K562 (cell line): ENCODE measurements at regions not wholly inside any gene's neighbourhood (a gene's known extent, or its start where the extent isn't known, plus 50 kb on each side); places are given as distances from the start of the nearest gene placed in this dataset.

Experiments
- ATAC-seq: fragments of 200-7000 bp; cut with Tn5 transposase; 3 replicates; pipeline ENCODE4 v1.9.1; 2020; ENCODE audit warnings: moderate library complexity
- BruUV-seq: library from RNA; stranded (reverse); fragments of 400-500 nt; replicated peaks from 2 replicates; lab custom pipeline; 2021; lab: Mats Ljungman, UMichigan
- CTCF ChIA-PET: fragments of 300-600 bp; formaldehyde crosslinking; extraction: SDS; loops from one replicate; lab custom pipeline; 2021; ENCODE audit warnings: low intra/inter-chr PET ratio; lab: Yijun Ruan, JAX
- POLR2A ChIA-PET: fragments of 300-600, 350-650 bp; sonication (Branson Sonifier 250); formaldehyde crosslinking; extraction: SDS; loops from one replicate; lab custom pipeline; 2021; ENCODE audit warnings: antibody characterized with exemption, inconsistent platforms; lab: Yijun Ruan, JAX
- DNase-seq, 4 experiments: peaks; one replicate each; pipeline versions ENCODE4 v3.0.0 to v3.0.0-alpha.2; 2011 to 2018; ENCODE audit warnings: low spot score in 3 of 4, mixed read lengths in 3 of 4; ENCODE audit errors: extremely low read depth in 1 of 4
- FAIRE-seq: peaks from 2 replicates; lab custom pipeline; 2011; peaks lifted over from hg19 to GRCh38; lab: Jason Lieb, UNC
- H2AFZ ChIP-seq: 2 replicates; pipeline ENCODE4 v1.6.0; 2011; ENCODE audit warnings: low read depth, low read length, control low read depth, inconsistent platforms
- H3K27ac ChIP-seq: fragments of 200-600 bp; 3 replicates; pipeline ENCODE4 v1.8.0; 2011; ENCODE audit warnings: low read depth, mild to moderate bottlenecking, control low read depth, inconsistent platforms, low read length, moderate library complexity, mixed read lengths; ENCODE audit errors: extremely low read depth
- H3K27me3 ChIP-seq, 2 experiments: fragments of 300-600 bp in 1 of 2; 2 replicates in 1 of 2; 3 replicates in 1 of 2; pipeline versions ENCODE4 v1.6.0 to v1.8.0; 2011; ENCODE audit warnings: inconsistent platforms in 2 of 2, low read length in 2 of 2, mild to moderate bottlenecking in 1 of 2, mixed read lengths in 1 of 2, moderate library complexity in 1 of 2; ENCODE audit not compliant: control insufficient read depth in 2 of 2, insufficient read depth in 2 of 2
- H3K36me3 ChIP-seq: fragments of 300-600 bp; 3 replicates; pipeline ENCODE4 v1.8.0; 2011; ENCODE audit warnings: mild to moderate bottlenecking, low read length, inconsistent platforms; ENCODE audit not compliant: control insufficient read depth, insufficient read depth
- H3K4me1 ChIP-seq, 2 experiments: fragments of 200-600 bp in 1 of 2; replicated peaks in 1 of 2; 2 replicates in 1 of 2; 3 replicates in 1 of 2; pipeline versions ENCODE4 v1.5.1 to v1.8.0; 2011; ENCODE audit warnings: inconsistent platforms in 2 of 2, low read length in 2 of 2, mild to moderate bottlenecking in 1 of 2, mixed read lengths in 1 of 2, moderate library complexity in 1 of 2; ENCODE audit not compliant: control insufficient read depth in 2 of 2, insufficient read depth in 2 of 2
- H3K4me2 ChIP-seq: 2 replicates; pipeline ENCODE4 v1.6.1; 2011; ENCODE audit warnings: low read length, control low read depth, inconsistent platforms, mixed read lengths; ENCODE audit not compliant: insufficient read depth
- H3K4me3 ChIP-seq: fragments of 200-600 bp; sonication (generic), shearing (Covaris generic); 2 replicates; pipeline ENCODE4 v1.5.1; 2016; ENCODE audit warnings: control low read depth, inconsistent platforms
- H3K79me2 ChIP-seq: fragments of 200-600 bp; 3 replicates; pipeline ENCODE4 v1.8.0; 2011; ENCODE audit warnings: low read length, inconsistent platforms; ENCODE audit not compliant: control insufficient read depth, insufficient read depth
- H3K9ac ChIP-seq, 2 experiments: 2 replicates each; pipeline versions ENCODE4 v1.6.0 to v1.6.1; 2011; ENCODE audit warnings: low read depth in 2 of 2, low read length in 2 of 2, control low read depth in 1 of 2, inconsistent platforms in 1 of 2, mild to moderate bottlenecking in 1 of 2, mixed read lengths in 1 of 2; ENCODE audit not compliant: insufficient read depth in 1 of 2
- H3K9me1 ChIP-seq: one replicate; pipeline ENCODE4 v1.6.0; 2011; ENCODE audit warnings: inconsistent platforms, mild to moderate bottlenecking, low read length, moderate library complexity; ENCODE audit not compliant: control insufficient read depth, insufficient read depth
- H3K9me3 ChIP-seq: replicated peaks from 2 replicates; pipeline ENCODE4 v1.5.1; 2011; ENCODE audit warnings: low read depth, low read length, inconsistent platforms; ENCODE audit not compliant: control insufficient read depth, insufficient read depth
- H4K20me1 ChIP-seq: replicated peaks from 2 replicates; pipeline ENCODE4 v1.6.1; 2011; ENCODE audit warnings: low read length, inconsistent platforms, mixed read lengths; ENCODE audit not compliant: control insufficient read depth, insufficient read depth
- ADNP ChIP-seq: fragments of 200-800 bp; sonication (Bioruptor generic); IDR thresholded peaks from 2 replicates; pipeline ENCODE4 v1.6.1; 2016; ENCODE audit warnings: missing genetic modification characterization, missing compliant biosample characterization
- CBX5 ChIP-seq: IDR thresholded peaks from 2 replicates; pipeline ENCODE4 v1.6.1; 2014; ENCODE audit warnings: low read depth, borderline replicate concordance
- ETV5 ChIP-seq: sonication (generic); formaldehyde crosslinking; IDR thresholded peaks from 2 replicates; pipeline ENCODE4 v1.4.0; 2020; ENCODE audit warnings: low read depth, mild to moderate bottlenecking, missing genetic modification reagents
- GATAD2A ChIP-seq: fragments of 450-650 bp; IDR thresholded peaks from 2 replicates; pipeline ENCODE4 v1.6.1; 2017
- GTF2B ChIP-seq: IDR thresholded peaks from 2 replicates; pipeline ENCODE4 v1.6.1; 2011; ENCODE audit not compliant: insufficient read length; ENCODE audit errors: extremely low read depth
- MAFK ChIP-seq: IDR thresholded peaks from 2 replicates; pipeline ENCODE4 v1.6.1; 2011; ENCODE audit warnings: low read length, improper control_type of control experiment
- MCM2 ChIP-seq: fragments of 450-650 bp; IDR thresholded peaks from 2 replicates; pipeline ENCODE4 v1.6.1; 2017; ENCODE audit warnings: low read depth, mild to moderate bottlenecking
- NEUROD1 ChIP-seq: fragments of 150-350 bp; IDR thresholded peaks from 2 replicates; pipeline ENCODE4 v1.6.1; 2014; ENCODE audit warnings: borderline replicate concordance, low read length, low read depth; ENCODE audit not compliant: partially characterized antibody
- PREB ChIP-seq: sonication (generic); formaldehyde crosslinking; IDR thresholded peaks from 2 replicates; pipeline ENCODE4 v1.8.1; 2023; ENCODE audit warnings: mild to moderate bottlenecking, missing genetic modification reagents
- PURB ChIP-seq: sonication (generic); formaldehyde crosslinking; IDR thresholded peaks from 2 replicates; pipeline ENCODE4 v1.9.0; 2021; ENCODE audit warnings: low read depth, mild to moderate bottlenecking, missing genetic modification reagents
- SAP30 ChIP-seq: fragments of 200-600 bp; sonication (generic); IDR thresholded peaks from 2 replicates; pipeline ENCODE4 v1.6.1; 2012; ENCODE audit warnings: borderline replicate concordance, low read depth, mild to moderate bottlenecking, moderate library complexity, low read length, control low read depth, inconsistent platforms; ENCODE audit not compliant: insufficient read depth, poor library complexity, severe bottlenecking
- TBP ChIP-seq: optimal IDR thresholded peaks from 2 replicates; pipeline ENCODE3; 2011; ENCODE audit warnings: low read depth, low read length, improper control_type of control experiment
- THRAP3 ChIP-seq: fragments of 450-650 bp; IDR thresholded peaks from 2 replicates; pipeline ENCODE4 v1.6.1; 2016; ENCODE audit warnings: mild to moderate bottlenecking, inconsistent platforms, borderline replicate concordance
- ZBTB43 ChIP-seq: sonication (generic); formaldehyde crosslinking; IDR thresholded peaks from 2 replicates; pipeline ENCODE4 v1.8.0; 2023; ENCODE audit warnings: mild to moderate bottlenecking, missing genetic modification reagents
- ZNF197 ChIP-seq: fragments of 200-800 bp; sonication (Bioruptor generic); IDR thresholded peaks from 2 replicates; pipeline ENCODE4 v1.6.1; 2016; ENCODE audit warnings: low read depth, missing genetic modification characterization, missing compliant biosample characterization
- ZNF232 ChIP-seq: sonication (generic); formaldehyde crosslinking; IDR thresholded peaks from 2 replicates; pipeline ENCODE4 v1.8.0; 2022; ENCODE audit warnings: mild to moderate bottlenecking, missing genetic modification reagents
- whole genome bisulfite sequencing: fragments of 100-300 bp; shearing (Covaris generic); methylation state at CpG from one replicate; pipeline ENCODE4 v1.1.6; 2016; ENCODE audit warnings: low coverage, mixed read lengths; ENCODE audit not compliant: insufficient coverage; ENCODE audit errors: missing lambda C conversion rate; 5-methylcytosine and 5-hydroxymethylcytosine counted together
- in situ Hi-C: fragments of 300-500 bp; cut with MboI; formaldehyde crosslinking; loops from 4 replicates; pipeline ENCODE4 v1.15.0; 2018; ENCODE audit warnings: inconsistent platforms, mixed read lengths
- intact Hi-C: fragments of 100-400 bp; cut with micrococcal nuclease; formaldehyde crosslinking; loops from 2 replicates; pipeline ENCODE4 v1.14.2; 2022
- TF ChIP-seq, protein P1 (sequence below): fragments of 450-650 bp; IDR thresholded peaks from 2 replicates; pipeline ENCODE4 v1.6.1; 2016; ENCODE audit warnings: mild to moderate bottlenecking

DNA sequence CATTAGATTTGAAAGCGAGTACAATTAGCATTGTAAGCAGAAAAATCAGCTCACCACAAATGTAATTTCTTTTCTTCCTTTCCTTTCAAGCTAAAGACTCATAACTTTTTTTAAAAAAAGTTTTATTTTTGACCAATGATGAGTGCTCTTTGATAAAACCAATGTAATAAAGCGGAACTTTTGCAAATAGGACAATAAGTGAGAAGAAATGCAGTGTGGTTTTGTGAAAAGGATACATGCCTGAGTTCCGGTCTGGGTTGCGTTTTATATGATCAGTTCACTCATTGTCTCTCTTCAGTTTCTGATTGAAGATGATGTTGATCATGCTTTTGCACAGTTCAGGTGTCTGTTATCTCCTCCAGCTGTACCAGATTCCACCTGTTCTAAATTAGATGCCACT is 274.4 kb downstream of the KLF12 start:
- H3K9ac ChIP-seq, result no peak overlapping the region
- H4K20me1 ChIP-seq, result no peaks in the 10 kb centered on the region
- H3K4me3 ChIP-seq, result no peak overlapping the region
- no peak overlapping the region for H2AFZ ChIP-seq
- H3K4me2 ChIP-seq, result no peak overlapping the region
- in situ Hi-C loops (no loop called here), intact Hi-C loops (no loop called here)
- ChIA-PET POLR2A (no interaction called here), CTCF (no interaction called here)
- no peak for TF ChIP-seq ZNF197 (CRISPR knock-in tag)
- no peak for TF ChIP-seq CBX5
- TF ChIP-seq PREB (CRISPR knock-in tag), result no peak
- no peak for TF ChIP-seq GTF2B
- no peak for TF ChIP-seq PURB (CRISPR knock-in tag)
- TF ChIP-seq ETV5, result no peak
- TF ChIP-seq SAP30, result no peak
- no peak for TF ChIP-seq ZNF232
- no peak for TF ChIP-seq GATAD2A
- TF ChIP-seq, protein P1, sequence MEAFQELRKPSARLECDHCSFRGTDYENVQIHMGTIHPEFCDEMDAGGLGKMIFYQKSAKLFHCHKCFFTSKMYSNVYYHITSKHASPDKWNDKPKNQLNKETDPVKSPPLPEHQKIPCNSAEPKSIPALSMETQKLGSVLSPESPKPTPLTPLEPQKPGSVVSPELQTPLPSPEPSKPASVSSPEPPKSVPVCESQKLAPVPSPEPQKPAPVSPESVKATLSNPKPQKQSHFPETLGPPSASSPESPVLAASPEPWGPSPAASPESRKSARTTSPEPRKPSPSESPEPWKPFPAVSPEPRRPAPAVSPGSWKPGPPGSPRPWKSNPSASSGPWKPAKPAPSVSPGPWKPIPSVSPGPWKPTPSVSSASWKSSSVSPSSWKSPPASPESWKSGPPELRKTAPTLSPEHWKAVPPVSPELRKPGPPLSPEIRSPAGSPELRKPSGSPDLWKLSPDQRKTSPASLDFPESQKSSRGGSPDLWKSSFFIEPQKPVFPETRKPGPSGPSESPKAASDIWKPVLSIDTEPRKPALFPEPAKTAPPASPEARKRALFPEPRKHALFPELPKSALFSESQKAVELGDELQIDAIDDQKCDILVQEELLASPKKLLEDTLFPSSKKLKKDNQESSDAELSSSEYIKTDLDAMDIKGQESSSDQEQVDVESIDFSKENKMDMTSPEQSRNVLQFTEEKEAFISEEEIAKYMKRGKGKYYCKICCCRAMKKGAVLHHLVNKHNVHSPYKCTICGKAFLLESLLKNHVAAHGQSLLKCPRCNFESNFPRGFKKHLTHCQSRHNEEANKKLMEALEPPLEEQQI, result no peak
- TF ChIP-seq NEUROD1, result no peak
- no peak for TF ChIP-seq TBP
- no peak for TF ChIP-seq MAFK
- TF ChIP-seq MCM2, result no peak
- no peak for TF ChIP-seq ADNP (tag)
- TF ChIP-seq ZBTB43 (CRISPR knock-in tag), result no peak
- TF ChIP-seq THRAP3, result no peak
- no peaks in the 10 kb centered on the region for H3K9me1 ChIP-seq
- no peaks in the 10 kb centered on the region for H3K79me2 ChIP-seq
- DNase-seq (no peak), FAIRE-seq (no peak), ATAC-seq (no peak)
- 0% methylated on average over 4 of the region's 4 CpGs for WGBS
- H3K9me3 ChIP-seq, result no peaks in the 10 kb centered on the region
- no peaks in the 10 kb centered on the region for H3K36me3 ChIP-seq
- H3K4me1 ChIP-seq, result no peaks in the 10 kb centered on the region
- no TSS peak for BruUV-seq
- H3K27me3 ChIP-seq, result no peaks in the 10 kb centered on the region
- no peak overlapping the region for H3K27ac ChIP-seq
